ENCODE measurements at regions not wholly inside any gene's neighbourhood (a gene's known extent, or its start where the extent isn't known, plus 50 kb on each side); places are given as distances from the start of the nearest gene placed in this dataset.
"Not testable (repeated sequence)": the region's sequence is repeated elsewhere in the genome, so short reads cannot be mapped to it uniquely, and the experiment has no call there.

- DNase-seq: no peak
Observed at GRCh38 chr15:81937189-81937588, 108.6 kb downstream of the MEX3B start.

- DNase-seq: no peak
Observed at GRCh38 chr15:81930582-81931369, 115.0 kb downstream of the MEX3B start.

GRCh38 chr15:81929557-81929956, 116.3 kb downstream of the MEX3B start:
- DNase-seq: no peak

GRCh38 chr15:81926981-81927380, 118.8 kb downstream of the MEX3B start:
- no peak for DNase-seq

- DNase-seq: no peak
Observed at GRCh38 chr15:81924729-81925128, 121.1 kb downstream of the MEX3B start.

- DNase-seq: no peak
Observed at GRCh38 chr15:81923561-81924350, 122.1 kb downstream of the MEX3B start.

GRCh38 chr15:81922143-81922542, 123.7 kb downstream of the MEX3B start:
- no peak for DNase-seq

- no peak for DNase-seq
Observed at GRCh38 chr15:81921163-81921562, 124.7 kb downstream of the MEX3B start.

GRCh38 chr15:81918767-81919166, 127.1 kb downstream of the MEX3B start:
- not testable (repeated sequence) for DNase-seq

- no peak for DNase-seq
Observed at GRCh38 chr15:81916451-81916850, 129.4 kb downstream of the MEX3B start.

- no peak for DNase-seq
Observed at GRCh38 chr15:81915990-81916389, 129.8 kb downstream of the MEX3B start.

- no peak for DNase-seq
Observed at GRCh38 chr15:81914734-81915256, 131.0 kb downstream of the MEX3B start.

GRCh38 chr15:81914333-81914732, 131.5 kb downstream of the MEX3B start:
- no peak for DNase-seq

- no peak for DNase-seq
Observed at GRCh38 chr15:81911022-81911971, 134.5 kb downstream of the MEX3B start.

GRCh38 chr15:81910355-81911021, 135.3 kb downstream of the MEX3B start:
- no peak for DNase-seq

- DNase-seq: no peak
Observed at GRCh38 chr15:81909011-81909358, 136.8 kb downstream of the MEX3B start.

GRCh38 chr15:81908111-81908510, 137.7 kb downstream of the MEX3B start:
- DNase-seq: no peak

GRCh38 chr15:81907521-81907920, 138.3 kb downstream of the MEX3B start:
- no peak for DNase-seq

GRCh38 chr15:81905889-81906288, 139.9 kb downstream of the MEX3B start:
- no peak for DNase-seq

- no peak for DNase-seq
Observed at GRCh38 chr15:81901319-81901718, 144.5 kb downstream of the MEX3B start.

GRCh38 chr15:81899730-81900129, 146.1 kb downstream of the MEX3B start:
- no peak for DNase-seq

GRCh38 chr15:81899024-81899423, 146.8 kb downstream of the MEX3B start:
- no peak for DNase-seq

Measured in RPMI8226 (cell line).